ENCODE measurements at regions not wholly inside any gene's neighbourhood (a gene's known extent, or its start where the extent isn't known, plus 50 kb on each side); places are given as distances from the start of the nearest gene placed in this dataset.

DNA sequence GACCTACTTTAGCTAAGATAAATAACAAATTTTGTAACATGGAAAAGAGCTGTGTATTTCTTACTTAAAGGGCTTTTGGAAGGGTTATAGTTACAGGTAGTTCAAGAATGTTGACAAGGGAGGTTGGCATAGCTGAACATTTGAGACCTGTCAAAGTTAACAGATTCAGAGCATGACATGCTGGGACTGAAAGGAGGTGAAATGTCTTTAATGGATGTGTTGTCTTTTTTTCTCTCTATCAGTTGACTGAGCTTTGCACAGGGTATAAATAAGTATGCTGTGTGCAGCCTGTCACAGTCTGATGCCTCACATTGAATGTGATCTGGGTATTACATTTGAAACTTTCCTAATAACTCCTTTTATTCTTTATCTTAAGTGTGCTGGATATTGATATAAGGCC lies 411.9 kb upstream of the ZP4 start:
- TF ChIP-seq, protein P1, sequence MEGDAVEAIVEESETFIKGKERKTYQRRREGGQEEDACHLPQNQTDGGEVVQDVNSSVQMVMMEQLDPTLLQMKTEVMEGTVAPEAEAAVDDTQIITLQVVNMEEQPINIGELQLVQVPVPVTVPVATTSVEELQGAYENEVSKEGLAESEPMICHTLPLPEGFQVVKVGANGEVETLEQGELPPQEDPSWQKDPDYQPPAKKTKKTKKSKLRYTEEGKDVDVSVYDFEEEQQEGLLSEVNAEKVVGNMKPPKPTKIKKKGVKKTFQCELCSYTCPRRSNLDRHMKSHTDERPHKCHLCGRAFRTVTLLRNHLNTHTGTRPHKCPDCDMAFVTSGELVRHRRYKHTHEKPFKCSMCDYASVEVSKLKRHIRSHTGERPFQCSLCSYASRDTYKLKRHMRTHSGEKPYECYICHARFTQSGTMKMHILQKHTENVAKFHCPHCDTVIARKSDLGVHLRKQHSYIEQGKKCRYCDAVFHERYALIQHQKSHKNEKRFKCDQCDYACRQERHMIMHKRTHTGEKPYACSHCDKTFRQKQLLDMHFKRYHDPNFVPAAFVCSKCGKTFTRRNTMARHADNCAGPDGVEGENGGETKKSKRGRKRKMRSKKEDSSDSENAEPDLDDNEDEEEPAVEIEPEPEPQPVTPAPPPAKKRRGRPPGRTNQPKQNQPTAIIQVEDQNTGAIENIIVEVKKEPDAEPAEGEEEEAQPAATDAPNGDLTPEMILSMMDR (IDR thresholded peaks at IDR 0.05): no peak
- TF ChIP-seq EP300 (IDR thresholded peaks at IDR 0.05): no peak

Data from upper lobe of left lung (tissue), 4 donors.